HEK293T (cell line): ENCODE measurements at regions not wholly inside any gene's neighbourhood (a gene's known extent, or its start where the extent isn't known, plus 50 kb on each side); places are given as distances from the start of the nearest gene placed in this dataset.

Experiments used
- CTCF ChIA-PET: fragments of 350-600 bp; formaldehyde crosslinking; extraction: SDS; loops from one replicate; lab custom pipeline; 2021; ENCODE audit warnings: antibody characterized with exemption, inconsistent platforms; lab: Yijun Ruan, JAX
- POLR2A ChIA-PET: fragments of 350-600 bp; formaldehyde crosslinking; extraction: SDS; loops from one replicate; lab custom pipeline; 2020; ENCODE audit warnings: antibody characterized with exemption, inconsistent platforms; lab: Yijun Ruan, JAX
- DNase-seq: peaks from one replicate; pipeline ENCODE4 v3.0.0; 2012; ENCODE audit warnings: mixed read lengths; ENCODE audit errors: extremely low spot score
- ARNT ChIP-seq: fragments of 450-650 bp; IDR thresholded peaks from 2 replicates; pipeline ENCODE4 v1.6.1; 2017; ENCODE audit warnings: mild to moderate bottlenecking
- BHLHE40 ChIP-seq: fragments of 450-650 bp; IDR thresholded peaks from 2 replicates; pipeline ENCODE4 v1.6.1; 2016; ENCODE audit warnings: mild to moderate bottlenecking, moderate library complexity, borderline replicate concordance
- CTBP1 ChIP-seq: fragments of 450-650 bp; IDR thresholded peaks from 2 replicates; pipeline ENCODE4 v1.6.1; 2016; ENCODE audit warnings: borderline replicate concordance
- ELF4 ChIP-seq: fragments of 450-650 bp; IDR thresholded peaks from 2 replicates; pipeline ENCODE4 v1.6.1; 2017; ENCODE audit warnings: antibody characterized with exemption
- FOXA1 ChIP-seq: fragments of 450-650 bp; IDR thresholded peaks from 2 replicates; pipeline ENCODE4 v1.6.1; 2016; ENCODE audit warnings: mild to moderate bottlenecking
- FOXK2 ChIP-seq: fragments of 450-650 bp; IDR thresholded peaks from 2 replicates; pipeline ENCODE4 v1.6.1; 2016; ENCODE audit warnings: mild to moderate bottlenecking
- FOXM1 ChIP-seq: fragments of 450-650 bp; IDR thresholded peaks from 2 replicates; pipeline ENCODE4 v1.6.1; 2017; ENCODE audit warnings: mild to moderate bottlenecking, borderline replicate concordance
- HDGF ChIP-seq: fragments of 450-650 bp; IDR thresholded peaks from 2 replicates; pipeline ENCODE4 v1.6.1; 2017; ENCODE audit warnings: antibody characterized with exemption, borderline replicate concordance
- L3MBTL2 ChIP-seq: fragments of 450-650 bp; conservative IDR thresholded peaks from 2 replicates; pipeline ENCODE4 v1.6.1; 2016; ENCODE audit warnings: mild to moderate bottlenecking
- LEF1 ChIP-seq: fragments of 450-650 bp; IDR thresholded peaks from 2 replicates; pipeline ENCODE4 v1.6.1; 2017; ENCODE audit warnings: mild to moderate bottlenecking, borderline replicate concordance
- NFRKB ChIP-seq: fragments of 450-650 bp; IDR thresholded peaks from 2 replicates; pipeline ENCODE4 v1.6.1; 2016; ENCODE audit warnings: mild to moderate bottlenecking, moderate library complexity
- PKNOX1 ChIP-seq: fragments of 450-650 bp; IDR thresholded peaks from 2 replicates; pipeline ENCODE4 v1.6.1; 2016
- SP1 ChIP-seq: fragments of 450-650 bp; IDR thresholded peaks from 2 replicates; pipeline ENCODE4 v1.6.1; 2017
- SUZ12 ChIP-seq: fragments of 450-650 bp; IDR thresholded peaks from 2 replicates; pipeline ENCODE4 v1.6.1; 2016; ENCODE audit warnings: mild to moderate bottlenecking
- TARDBP ChIP-seq: fragments of 450-650 bp; IDR thresholded peaks from 2 replicates; pipeline ENCODE4 v1.6.1; 2016
- ZNF384 ChIP-seq: fragments of 450-650 bp; IDR thresholded peaks from 2 replicates; pipeline ENCODE4 v1.6.1; 2016

GRCh38 chr7:138243430-138243829 is 167.2 kb downstream of the AKR1D1 start:
- TF ChIP-seq FOXM1 = no peak
- no peak for TF ChIP-seq SUZ12
- no peak for TF ChIP-seq BHLHE40
- no peak for TF ChIP-seq L3MBTL2
- TF ChIP-seq HDGF = no peak
- no peak for TF ChIP-seq NFRKB
- TF ChIP-seq ARNT = no peak
- TF ChIP-seq FOXK2 = no peak
- TF ChIP-seq SP1 = no peak
- TF ChIP-seq ZNF384 = no peak
- TF ChIP-seq FOXA1 = no peak
- no peak for DNase-seq
- CTCF ChIA-PET = no interaction called here
- POLR2A ChIA-PET = no interaction called here

GRCh38 chr7:138243836-138244235 is 167.6 kb downstream of the AKR1D1 start:
- ChIA-PET CTCF (interaction anchor here (0.6 kb wide), 1 partner anchor 117 kb away, joined by 3 read pairs; no protein-coding TSS in a partner anchor), POLR2A (no interaction called here)
- no peak for DNase-seq
- TF ChIP-seq L3MBTL2 (no peak), SP1 (no peak), BHLHE40 (no peak), ELF4 (no peak), FOXM1 (no peak), ARNT (no peak), CTBP1 (no peak)

- no peak for DNase-seq
- ChIA-PET POLR2A (no interaction called here), CTCF (interaction anchor here (0.6 kb wide), 1 partner anchor 118 kb away, joined by 3 read pairs; no protein-coding TSS in a partner anchor)
These were observed 168.3 kb downstream of the AKR1D1 start for GRCh38 chr7:138244606-138245005.

GRCh38 chr7:138245216-138245615 is 169.0 kb downstream of the AKR1D1 start:
- POLR2A ChIA-PET = no interaction called here
- no peak for DNase-seq
- CTCF ChIA-PET = no interaction called here
- no peak for TF ChIP-seq ARNT
- TF ChIP-seq PKNOX1 = no peak
- TF ChIP-seq CTBP1 = no peak
- TF ChIP-seq ZNF384 = no peak
- no peak for TF ChIP-seq LEF1

More at GRCh38 chr7:138244606-138245005, 168.3 kb downstream of the AKR1D1 start:
- no peak for TF ChIP-seq FOXM1
- no peak for TF ChIP-seq LEF1
- TF ChIP-seq HDGF = no peak
- no peak for TF ChIP-seq L3MBTL2
- TF ChIP-seq SP1 = no peak
- TF ChIP-seq CTBP1 = no peak
- TF ChIP-seq PKNOX1 = no peak

- CTCF ChIA-PET = no interaction called here
- TF ChIP-seq FOXA1 (no peak), HDGF (no peak), FOXM1 (no peak), SP1 (no peak), L3MBTL2 (no peak), NFRKB (no peak), FOXK2 (no peak), TARDBP (no peak), BHLHE40 (no peak), CTBP1 (no peak), LEF1 (no peak)
- no peak for DNase-seq
- POLR2A ChIA-PET = no interaction called here
These were observed 169.4 kb downstream of the AKR1D1 start for GRCh38 chr7:138245682-138246081.

- TF ChIP-seq SP1 = no peak
- TF ChIP-seq FOXA1 = no peak
- TF ChIP-seq FOXM1 = no peak
- TF ChIP-seq ZNF384 = no peak
- no peak for TF ChIP-seq ELF4
- no peak for TF ChIP-seq CTBP1
- TF ChIP-seq FOXK2 = no peak
- no peak for TF ChIP-seq SUZ12
- no peak for TF ChIP-seq LEF1
- TF ChIP-seq ARNT = no peak
- no peak for TF ChIP-seq NFRKB
- TF ChIP-seq HDGF = no peak
- TF ChIP-seq PKNOX1 = no peak
- TF ChIP-seq TARDBP = no peak
- no peak for TF ChIP-seq BHLHE40
- TF ChIP-seq L3MBTL2 = no peak
- ChIA-PET CTCF (no interaction called here), POLR2A (no interaction called here)
- no peak for DNase-seq
These were observed 170.2 kb downstream of the AKR1D1 start for GRCh38 chr7:138246428-138246827.

GRCh38 chr7:138247081-138247480 is 170.8 kb downstream of the AKR1D1 start:
- no peak for DNase-seq
- CTCF ChIA-PET = interaction anchor here (0.7 kb wide), 1 partner anchor 47 kb away, joined by 4 read pairs; no protein-coding TSS in a partner anchor
- POLR2A ChIA-PET = no interaction called here
- TF ChIP-seq FOXK2 = no peak
- no peak for TF ChIP-seq HDGF
- TF ChIP-seq TARDBP = no peak
- TF ChIP-seq ARNT = no peak
- no peak for TF ChIP-seq FOXM1
- no peak for TF ChIP-seq FOXA1
- TF ChIP-seq SP1 = no peak
- TF ChIP-seq NFRKB = no peak
- no peak for TF ChIP-seq SUZ12
- TF ChIP-seq CTBP1 = no peak
- TF ChIP-seq PKNOX1 = no peak
